HCEC 1CT (cell line): ENCODE measurements at regions not wholly inside any gene's neighbourhood (a gene's known extent, or its start where the extent isn't known, plus 50 kb on each side); places are given as distances from the start of the nearest gene placed in this dataset.
"Not testable (repeated sequence)": the region's sequence is repeated elsewhere in the genome, so short reads cannot be mapped to it uniquely, and the experiment has no call there.

Experiments used
- DNase-seq: peaks from one replicate; pipeline ENCODE4 v3.0.0-alpha.2; 2017

DNA sequence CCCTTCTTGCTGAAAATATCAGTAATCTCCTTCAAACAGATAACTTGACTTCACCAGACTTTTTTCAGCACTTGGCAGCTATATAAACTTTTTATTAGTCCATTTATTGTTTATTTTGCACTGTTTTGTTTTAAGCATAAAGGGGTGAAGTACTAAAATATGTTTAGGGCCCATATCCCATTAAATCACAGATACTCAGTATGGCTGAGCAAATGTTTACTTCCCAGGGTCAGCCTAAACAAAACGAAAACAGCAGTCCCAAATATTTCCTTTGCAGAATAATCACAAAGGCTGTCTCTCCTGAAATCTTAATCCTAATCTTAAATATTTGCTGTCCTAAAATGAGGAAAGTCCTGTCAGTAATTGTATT lies 649.6 kb downstream of the TNS3 start:
- DNase-seq: no peak

DNA sequence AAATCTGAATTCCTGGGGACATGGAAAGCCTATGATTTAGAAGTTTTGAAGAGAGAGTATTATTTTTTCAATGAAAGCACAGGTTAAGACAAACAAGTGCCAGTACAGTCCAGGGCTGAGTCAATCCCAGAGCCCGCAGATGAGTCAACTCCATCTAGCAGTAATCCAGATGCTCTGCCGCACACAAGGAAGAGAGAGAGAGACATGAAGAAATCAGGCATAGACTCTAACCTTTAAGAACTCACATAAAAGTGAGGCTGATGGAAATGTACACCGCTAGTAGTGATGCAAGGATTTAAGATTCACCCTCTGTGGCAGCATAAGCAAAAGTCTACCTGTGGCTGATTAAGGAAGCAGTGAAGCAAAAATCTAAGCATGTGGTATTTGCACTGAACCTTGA lies 651.5 kb downstream of the TNS3 start:
- DNase-seq: peak; percentile 96

DNA sequence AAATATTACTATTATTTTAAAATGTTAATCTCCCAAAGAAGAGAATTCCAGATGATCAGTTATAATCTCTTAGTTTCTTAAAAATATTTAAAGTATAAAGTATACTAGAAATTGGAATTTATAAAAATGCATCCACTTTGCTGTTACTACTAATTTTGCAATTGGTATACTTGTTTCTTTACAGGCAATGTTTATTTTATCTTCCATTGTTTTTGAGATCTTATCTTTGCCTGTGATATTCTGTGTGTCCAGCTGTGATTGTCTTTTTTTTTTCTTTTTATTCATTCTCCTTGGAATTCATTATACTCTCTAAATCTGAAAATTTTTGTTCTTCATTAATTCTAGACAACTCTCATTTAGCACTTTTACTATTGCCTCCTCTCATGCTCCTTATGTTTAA lies 652.6 kb downstream of the TNS3 start:
- DNase-seq: no peak

DNA sequence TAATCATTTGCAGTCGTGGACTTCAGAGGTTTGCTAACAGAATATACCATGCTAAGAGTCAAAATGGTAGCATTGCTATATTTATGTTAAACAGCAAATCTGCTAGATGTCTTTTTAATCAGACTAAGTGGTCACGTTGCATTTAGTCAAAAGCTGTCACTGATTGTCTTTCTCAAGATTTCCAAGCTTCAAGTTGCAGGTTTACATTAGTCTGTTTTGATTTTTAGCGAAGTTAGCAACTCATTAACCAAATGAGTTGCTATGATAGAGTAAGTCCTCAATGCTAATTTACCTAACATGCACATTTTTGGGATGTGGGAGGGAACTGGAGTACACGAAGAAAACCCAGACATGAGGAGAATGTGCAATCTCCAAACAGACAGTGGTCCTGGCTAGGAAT lies 653.2 kb downstream of the TNS3 start:
- no peak for DNase-seq

- DNase-seq: peak; percentile 25
Measured at GRCh38 chr7:46927131-46927810, 654.6 kb downstream of the TNS3 start.

DNA sequence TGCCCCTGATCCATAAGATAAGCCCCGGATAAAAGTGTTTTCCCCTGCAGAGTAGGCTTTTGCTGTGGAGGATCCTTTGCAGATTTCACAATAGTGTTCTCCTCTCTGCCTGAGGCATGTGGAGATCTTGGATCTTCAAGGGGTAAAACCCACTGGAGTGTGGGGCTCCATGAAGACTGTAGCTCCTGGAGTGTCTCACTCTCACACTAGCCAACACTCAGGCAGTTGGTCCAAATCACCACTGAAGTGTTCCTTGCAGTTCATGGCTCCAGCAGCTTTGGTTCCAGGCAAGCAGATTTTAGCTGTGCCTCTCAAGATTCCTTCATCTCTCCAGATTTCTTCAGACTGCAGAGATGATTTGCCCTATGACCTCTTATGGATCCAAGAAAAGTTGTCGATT lies 665.3 kb downstream of the TNS3 start:
- no peak for DNase-seq

GRCh38 chr7:46912692-46913091 lies 669.2 kb downstream of the TNS3 start:
- no peak for DNase-seq

DNA sequence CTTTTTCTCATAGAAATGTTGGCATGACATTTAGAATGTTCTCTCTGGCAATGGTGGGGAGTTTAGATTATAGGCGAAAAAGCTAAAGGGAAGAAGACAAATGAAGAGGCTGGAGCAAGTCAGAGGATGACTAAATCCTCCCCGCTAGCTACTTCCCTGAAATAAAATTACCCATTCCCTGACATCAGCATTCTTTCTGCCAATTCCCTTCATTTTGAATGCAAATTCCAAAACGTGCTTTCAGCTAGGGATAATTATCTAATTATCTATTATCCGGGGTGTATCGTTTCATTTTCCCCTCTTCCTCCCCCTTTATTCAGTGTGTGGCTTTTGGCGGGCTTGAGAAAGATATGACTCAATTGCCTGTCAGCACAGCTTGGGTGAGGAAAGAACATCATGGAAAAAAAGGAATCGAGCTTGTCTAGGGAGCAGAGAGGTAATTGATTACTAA lies 672.3 kb downstream of the TNS3 start:
- peak; percentile 88 for DNase-seq

DNA sequence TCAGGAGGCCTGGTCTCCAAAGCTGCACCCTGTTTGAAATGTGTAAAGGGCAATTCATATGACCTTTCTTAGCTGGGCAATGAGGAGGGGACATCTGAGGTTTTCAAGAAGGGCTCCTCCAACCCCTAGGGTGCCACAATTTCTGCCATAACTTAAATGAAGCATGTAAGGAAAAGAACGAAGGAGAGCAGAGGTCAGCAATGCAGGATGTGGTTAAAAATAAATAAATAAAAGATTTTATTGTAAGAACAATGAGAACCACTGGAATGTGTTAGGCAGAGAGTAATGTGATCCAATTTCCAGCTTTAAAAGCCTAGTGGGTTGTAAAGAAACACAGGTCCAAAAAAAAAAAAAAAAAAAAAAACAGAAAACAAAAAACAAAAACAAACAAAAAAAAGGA lies 673.1 kb downstream of the TNS3 start:
- DNase-seq: peak; percentile 94

DNA sequence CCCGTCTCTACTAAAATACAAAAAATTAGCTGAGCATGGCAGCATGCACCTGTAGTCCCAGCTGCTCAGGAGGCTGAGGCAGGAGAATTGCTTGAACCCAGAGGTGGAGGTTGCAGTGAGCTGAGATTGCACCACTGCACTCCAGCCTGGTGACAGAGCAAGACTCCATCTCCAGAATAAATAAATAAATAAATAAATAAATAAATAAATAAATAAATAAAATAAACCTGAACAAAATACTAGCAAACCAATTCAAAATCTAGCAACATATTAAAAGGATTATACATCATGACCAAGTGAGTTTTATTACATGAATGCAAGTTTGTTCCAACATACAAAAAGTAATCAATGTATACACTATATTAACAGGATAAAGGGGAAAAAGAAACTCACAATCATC lies 677.4 kb downstream of the TNS3 start:
- DNase-seq: not testable (repeated sequence)

GRCh38 chr7:46902463-46902862 lies 679.4 kb downstream of the TNS3 start:
- DNase-seq: no peak

- DNase-seq: no peak
Measured at GRCh38 chr7:46900312-46901263, 681.3 kb downstream of the TNS3 start.

GRCh38 chr7:46897381-46897780 lies 684.5 kb downstream of the TNS3 start:
- no peak for DNase-seq

- no peak for DNase-seq
Measured at GRCh38 chr7:46886669-46887374, 695.1 kb downstream of the TNS3 start.

GRCh38 chr7:46885167-46885566 lies 696.7 kb downstream of the TNS3 start:
- no peak for DNase-seq

- DNase-seq: no peak
Measured at GRCh38 chr7:46881507-46882127, 700.3 kb downstream of the TNS3 start.

DNA sequence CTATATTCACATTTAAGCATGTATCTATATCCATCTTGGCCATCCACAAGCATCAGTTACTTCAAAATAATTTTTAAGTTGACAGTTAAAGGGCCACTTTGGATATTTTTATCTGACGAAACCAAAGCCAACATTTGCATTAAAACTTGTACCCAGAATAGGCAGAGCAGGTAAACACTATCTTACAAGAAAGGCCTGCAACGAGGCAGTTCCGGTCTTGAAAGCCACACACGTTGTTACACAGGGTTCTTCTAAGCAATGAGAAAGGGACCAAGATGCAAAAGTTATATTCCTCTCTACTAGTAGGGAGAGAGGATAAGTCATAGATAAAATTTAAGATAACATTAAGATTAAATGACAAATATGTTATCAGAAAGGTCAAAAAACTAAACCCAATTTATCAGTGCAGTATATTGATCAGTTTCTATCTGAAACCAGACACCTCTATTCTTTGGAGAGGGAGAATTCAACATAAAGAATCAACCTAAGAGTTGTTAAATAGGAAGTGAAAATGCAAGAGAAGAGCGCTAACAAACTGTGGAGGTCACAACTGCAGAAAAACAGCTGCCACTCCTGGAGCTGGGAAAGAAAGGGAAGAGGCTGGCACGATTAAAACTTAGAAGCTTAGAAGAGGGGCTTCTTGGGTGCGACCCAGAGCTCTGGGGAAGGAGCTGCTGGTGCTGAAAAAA lies 701.3 kb downstream of the TNS3 start:
- no peak for DNase-seq

DNA sequence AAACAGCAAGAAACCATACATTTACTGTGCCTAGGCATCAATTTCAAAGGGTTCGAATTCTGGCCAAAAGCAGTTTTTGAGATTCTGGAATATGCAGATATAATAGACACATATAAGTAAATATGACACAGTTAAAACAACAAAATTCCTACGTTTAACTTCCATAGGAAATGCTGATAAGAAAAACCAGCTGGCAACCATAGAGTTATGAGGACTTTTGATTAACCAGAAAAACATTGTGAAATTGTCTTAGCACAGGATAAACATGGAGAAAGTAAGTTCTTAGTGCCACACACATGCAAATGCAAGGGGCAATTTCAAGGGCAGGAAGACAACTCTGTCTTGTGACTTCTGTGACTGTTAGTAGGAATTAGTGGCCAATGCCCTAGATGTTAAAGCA lies 702.1 kb downstream of the TNS3 start:
- DNase-seq: no peak

DNA sequence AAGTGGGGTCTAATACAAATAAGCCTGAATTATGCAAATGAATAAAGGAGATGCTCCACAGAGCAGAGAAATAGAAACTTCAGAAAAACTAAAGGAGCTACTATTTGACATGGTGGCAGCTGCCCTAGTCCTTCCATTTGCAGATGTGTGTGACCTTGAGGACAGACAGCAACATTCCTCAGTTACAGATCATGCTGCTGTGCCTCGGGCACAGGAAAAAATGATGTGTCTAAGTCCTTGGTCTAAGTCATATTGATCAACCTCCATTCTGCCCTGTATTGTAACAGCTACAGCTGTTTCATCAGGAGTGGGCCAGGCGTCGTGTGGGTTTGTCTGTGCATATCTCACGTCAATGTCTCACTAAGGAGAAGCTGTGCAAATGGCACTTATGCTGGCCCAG lies 710.4 kb downstream of the TNS3 start:
- no peak for DNase-seq

GRCh38 chr7:46864716-46865115 lies 717.2 kb downstream of the TNS3 start:
- no peak for DNase-seq

- peak; percentile 82 for DNase-seq
Measured at GRCh38 chr7:46859963-46860475, 721.9 kb downstream of the TNS3 start.

DNA sequence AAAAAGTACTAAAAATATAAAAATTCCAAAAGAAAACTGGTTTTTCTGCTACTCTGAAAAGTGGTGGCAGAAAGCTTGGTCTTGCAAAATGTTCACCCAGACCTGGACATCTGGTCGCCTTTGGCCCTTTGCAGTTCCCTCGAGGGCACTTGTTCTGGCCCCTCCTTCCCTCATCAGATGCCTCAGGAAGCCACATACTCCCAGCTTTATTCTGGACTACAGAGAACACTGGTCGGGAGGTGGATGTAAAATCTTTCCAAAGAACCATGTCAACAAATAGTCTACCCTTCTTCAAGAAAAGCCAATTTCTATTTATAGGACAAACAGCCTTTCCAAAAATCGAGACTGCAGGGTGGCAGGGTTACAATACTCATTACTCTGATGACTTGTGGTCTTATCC lies 726.1 kb downstream of the TNS3 start:
- no peak for DNase-seq
